HG03442 (cell line): ENCODE measurements at regions not wholly inside any gene's neighbourhood (a gene's known extent, or its start where the extent isn't known, plus 50 kb on each side); places are given as distances from the start of the nearest gene placed in this dataset.

ENCODE experiments used
- ATAC-seq: cut with Tn5 transposase; IDR thresholded peaks from one replicate; pipeline ENCODE4 v1.9.1; 2021; ENCODE audit warnings: mild to moderate bottlenecking, moderate library complexity; ENCODE audit not compliant: unreplicated experiment

DNA sequence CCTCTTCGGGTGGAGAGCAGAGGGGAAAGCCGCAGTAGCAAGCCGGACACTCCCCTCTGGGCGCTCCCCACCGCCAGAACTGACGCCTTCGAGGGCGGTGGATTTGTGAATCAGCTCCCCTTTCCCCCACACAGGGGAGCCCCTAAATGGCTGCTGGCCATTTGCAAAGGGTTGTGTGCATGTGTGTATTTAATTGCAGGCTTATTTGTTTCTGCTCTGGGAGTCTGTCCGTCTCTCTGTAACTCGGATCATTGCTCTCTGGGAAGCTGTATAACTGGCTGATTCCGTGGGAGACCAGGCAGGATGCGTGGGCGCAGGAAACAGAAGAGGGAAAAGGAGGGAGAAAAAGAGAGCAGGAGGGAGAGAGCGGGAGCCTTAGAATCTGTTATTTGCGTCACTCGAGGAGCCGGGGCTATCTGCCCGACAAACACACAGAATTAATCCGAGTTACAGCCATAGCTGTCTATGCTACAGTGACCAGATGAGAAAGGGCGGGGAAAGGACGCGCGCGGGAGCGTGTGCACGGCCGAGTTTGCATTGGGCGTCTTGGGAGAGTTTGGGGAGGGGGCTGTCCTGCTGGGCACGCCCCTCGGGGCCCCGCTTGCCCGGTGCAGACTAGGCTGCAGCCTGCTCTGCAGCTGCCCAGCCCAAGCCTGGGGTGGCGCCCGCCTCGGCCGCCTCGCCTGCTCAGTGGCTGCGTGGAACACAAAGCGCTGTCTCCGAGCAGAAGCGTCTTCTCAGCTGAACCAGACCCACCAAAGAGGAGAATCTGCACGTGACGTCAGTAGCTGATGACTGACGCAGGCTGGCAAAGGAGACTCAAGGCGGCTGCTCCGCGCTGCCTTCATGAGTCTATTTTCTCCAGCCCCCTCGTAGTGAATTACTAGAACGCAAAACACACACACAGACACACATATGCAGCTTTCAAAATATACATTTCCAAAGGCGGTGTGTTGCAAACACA lies 105.3 kb upstream of the HSD17B12 start:
- no peak for ATAC-seq

DNA sequence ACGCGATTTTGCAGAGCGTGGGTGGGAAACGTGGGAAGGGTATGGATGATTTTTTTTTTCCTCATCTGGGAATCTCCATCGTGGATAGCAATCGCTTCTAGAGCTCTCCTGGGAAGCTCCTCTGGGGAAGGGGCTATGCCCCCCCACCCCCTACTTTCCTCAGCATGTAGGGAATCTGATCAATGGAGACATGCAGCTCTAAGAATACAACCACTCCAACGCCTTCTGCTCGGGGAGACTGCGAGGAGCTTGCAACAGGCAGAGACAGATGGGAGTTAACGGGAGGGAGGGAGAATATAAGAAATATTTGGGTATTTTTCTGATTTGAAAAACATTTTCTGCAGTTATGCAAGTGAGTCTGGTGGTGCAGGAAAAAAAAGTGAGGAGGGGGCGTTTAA lies 104.6 kb upstream of the HSD17B12 start:
- ATAC-seq, result no peak

DNA sequence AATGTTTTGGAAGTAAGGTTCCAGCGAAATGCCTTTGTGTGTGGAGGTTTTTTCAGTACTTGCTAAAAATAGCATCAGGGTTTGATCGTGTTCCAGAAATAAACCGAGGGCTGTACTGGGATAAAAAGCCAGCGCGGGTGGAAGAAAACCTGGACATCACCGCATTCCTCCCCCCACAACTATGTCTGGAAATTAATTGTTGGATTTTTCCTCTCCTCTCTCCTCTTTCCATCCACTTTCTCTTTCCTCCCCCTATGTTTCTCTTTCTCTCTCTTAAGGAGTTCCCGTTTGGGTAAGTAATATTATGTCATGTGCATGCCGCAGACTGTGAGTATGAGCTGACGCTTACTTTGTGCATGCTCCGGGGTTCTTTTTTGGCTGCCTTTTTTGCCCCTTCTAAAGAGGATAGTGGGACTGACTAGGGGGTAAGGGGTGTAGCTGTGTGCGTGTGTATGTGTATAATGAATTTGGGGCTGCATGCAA lies 104.2 kb upstream of the HSD17B12 start:
- no peak for ATAC-seq

GRCh38 chr11:43576803-43577521 lies 103.6 kb upstream of the HSD17B12 start:
- no peak for ATAC-seq

GRCh38 chr11:43577566-43578264 lies 102.8 kb upstream of the HSD17B12 start:
- no peak for ATAC-seq

DNA sequence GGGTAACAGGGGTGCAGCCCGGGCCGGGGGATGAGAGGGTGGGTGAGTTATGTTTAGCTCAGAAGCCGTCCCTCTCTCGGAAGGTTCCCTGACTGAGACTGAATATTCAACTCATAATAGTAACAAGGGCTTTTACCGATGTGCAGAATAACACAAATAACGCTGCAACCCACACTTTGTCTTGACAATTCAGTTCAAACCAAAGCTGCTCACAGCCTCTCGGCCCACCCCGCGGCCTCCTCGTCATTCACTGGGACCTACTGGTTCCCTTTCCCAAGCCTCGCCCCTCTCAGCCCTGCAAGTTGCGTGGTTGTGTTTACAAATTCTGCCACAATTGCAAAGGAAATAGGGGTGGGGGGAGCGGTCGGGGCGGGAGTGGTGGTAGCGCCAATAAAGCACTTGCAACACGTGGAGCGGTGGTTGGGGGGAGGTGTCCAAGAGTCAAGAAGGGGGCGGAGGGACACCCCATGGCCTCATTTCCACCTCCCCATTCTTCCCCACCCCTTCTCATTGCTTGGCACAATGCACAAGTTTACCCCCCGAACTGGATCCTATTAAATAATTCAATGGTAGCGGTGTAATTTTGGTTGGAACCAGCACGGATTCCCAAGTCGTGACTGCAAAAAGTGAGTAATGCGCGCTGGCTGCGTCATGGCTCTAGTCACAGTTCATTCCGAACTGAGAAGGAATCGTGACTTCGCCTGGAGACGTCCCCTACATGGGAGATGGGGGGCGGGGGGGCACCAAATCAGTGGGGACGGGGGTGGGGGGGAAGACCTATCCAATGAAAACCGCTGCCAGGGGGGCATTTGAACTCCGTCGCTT lies 102.0 kb upstream of the HSD17B12 start:
- ATAC-seq, result no peak

DNA sequence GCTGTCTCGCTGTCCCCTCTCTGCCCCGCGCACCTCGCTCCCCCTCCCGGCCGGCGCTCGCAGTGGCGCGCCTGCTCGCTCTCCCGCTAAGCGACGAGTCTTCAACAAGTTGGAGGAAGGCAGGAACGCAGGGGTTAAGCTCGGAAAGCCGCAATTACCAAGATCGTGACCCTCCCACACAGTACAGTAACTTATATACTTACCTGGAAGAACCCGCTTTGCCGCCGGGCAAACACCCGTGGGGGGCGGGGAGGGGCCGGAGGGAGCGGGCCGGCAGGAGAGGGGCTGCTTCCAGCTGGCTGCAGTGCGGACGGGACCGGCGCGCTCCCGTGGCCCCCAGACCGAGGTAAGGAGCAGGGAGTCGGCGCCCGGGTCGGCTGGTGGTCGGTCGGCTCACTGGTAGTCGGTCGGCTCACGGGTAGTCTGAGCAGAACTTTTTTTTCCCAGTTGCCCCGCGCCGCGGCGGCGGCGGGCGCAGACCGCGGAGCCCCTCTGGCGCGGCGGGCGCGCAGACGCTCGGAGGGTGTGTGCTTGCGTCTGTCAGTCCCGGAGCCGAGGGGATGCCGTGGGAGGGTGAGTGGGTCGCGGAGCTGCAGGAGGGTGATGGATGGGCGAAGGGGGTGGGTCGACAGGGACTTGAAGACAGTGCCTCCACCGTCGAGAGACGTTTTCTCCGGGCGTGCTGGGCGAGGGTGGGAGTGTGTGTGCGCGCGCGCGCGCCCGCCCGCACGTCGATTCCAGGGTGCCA lies 101.2 kb upstream of the HSD17B12 start:
- ATAC-seq, result no peak

- no peak for ATAC-seq
Observed at GRCh38 chr11:43579919-43580276, 100.6 kb upstream of the HSD17B12 start.

DNA sequence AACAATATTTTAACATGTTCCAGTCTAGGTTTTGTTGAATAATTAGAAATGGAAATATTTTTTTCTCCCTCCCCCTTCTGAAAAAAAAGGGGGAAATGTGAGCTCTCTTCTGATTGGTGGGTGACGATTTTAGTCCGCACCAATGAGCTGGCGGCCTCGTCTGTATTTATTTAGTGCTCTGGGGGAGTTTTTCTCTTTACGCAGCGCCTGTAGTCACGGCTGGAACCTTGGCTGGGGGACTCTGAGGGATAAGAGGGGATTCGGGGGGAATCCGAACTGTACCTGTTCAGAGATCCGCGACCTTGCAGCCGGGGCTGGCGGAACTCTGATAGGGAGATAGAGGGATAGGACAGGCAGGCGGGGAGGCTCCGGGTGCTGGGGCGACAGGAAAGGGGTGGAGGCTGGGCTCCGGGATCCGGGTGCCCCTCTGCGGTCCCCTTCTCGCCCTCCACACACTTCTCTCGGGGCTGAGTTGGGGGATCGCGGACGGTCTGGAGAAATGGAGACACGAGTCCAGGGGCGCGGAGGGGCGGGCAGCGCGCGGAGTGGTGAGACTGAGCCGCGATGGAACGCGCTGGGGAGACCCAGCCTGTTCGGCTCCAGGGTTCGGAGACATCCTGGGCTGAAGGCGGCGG lies 99.7 kb upstream of the HSD17B12 start:
- ATAC-seq, result no peak

GRCh38 chr11:43581370-43582023 lies 99.0 kb upstream of the HSD17B12 start:
- no peak for ATAC-seq

DNA sequence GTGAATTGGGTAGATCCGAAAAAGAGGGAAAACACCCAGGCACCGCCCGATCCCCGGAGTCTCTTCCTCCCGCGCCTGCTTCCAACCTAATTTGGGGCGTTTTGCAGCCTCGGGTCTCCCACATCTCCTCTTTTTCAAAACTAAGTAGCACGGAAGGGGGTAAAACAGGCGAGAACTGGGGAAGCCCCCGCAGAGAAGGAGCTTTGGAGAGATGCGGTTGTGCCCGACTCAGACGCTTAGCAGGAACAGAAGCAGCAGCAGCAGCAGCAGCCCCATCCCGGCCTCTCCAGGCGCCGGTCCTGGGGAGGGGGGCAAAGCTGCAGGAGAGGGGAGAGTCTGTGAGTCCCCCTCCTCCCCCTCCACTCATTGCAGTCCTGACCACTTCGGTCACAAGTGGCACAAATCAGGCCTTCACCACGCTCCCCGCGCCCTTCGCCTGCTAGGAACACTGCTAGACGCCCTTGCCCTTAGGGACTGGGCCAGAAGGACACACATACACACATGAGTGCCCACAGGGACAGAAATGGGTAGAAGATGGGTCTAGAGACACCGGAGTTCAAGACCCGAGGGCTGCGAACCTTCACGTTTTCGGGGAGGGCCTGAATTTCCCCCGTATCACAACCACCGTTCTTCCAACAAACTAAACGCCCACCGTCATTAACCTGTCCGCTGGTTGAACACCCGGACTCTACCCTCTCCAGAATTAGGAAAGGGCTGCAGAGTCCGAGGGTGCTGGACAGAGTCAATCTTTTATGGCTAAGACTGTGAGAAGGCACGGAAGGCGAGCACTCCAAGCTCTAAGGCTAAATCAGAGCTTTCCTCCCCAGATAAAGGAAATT lies 98.3 kb upstream of the HSD17B12 start:
- no peak for ATAC-seq

DNA sequence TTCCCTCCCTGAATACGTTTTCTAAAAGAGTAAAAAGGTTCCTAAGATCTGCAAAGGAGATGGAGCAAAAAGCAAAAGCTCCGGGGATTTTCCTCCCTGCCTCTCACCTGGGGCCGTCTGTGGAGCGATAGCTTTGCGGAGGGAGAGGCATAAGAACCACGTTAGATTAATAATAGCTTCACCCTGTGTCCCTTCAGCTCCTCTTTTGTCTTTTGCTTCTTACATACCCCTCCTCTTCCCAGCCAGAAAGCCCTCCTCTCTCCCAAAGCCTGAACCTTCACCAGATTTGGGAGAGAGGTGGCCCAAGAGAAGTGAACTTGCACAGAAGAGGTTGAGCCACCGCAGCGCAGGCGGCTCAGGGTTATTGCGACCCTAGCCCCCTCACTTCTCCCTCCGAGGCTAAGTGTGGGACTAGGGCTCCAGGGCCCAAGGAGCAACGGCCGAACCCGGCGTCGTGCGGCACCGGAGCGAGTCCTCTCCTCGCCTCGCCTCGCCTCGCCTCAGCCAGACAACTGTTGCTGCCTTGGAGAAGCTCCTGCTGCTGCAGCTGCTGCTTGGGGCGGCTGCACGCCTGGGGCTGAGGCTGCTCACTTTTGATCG lies 97.6 kb upstream of the HSD17B12 start:
- ATAC-seq, result no peak

DNA sequence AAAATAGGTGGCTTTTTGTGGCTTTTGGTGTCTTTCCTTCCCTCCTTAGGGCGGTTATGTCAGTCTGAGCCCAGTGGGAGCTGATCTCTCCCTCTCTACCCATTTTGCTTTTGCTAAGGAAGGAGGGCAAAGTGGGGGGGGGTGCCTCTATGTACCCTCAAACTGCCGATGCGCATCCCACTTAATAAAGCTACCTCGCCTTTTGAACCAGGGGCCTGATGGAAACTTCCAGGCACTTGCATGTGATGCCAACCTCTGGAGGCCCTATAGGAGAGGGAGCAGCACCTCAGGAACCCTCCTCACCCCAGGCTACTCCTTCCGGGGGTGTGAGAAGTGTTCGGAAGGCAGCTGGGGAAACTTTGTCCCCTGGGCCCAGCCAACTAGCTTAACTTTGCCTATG lies 97.0 kb upstream of the HSD17B12 start:
- ATAC-seq, result no peak

DNA sequence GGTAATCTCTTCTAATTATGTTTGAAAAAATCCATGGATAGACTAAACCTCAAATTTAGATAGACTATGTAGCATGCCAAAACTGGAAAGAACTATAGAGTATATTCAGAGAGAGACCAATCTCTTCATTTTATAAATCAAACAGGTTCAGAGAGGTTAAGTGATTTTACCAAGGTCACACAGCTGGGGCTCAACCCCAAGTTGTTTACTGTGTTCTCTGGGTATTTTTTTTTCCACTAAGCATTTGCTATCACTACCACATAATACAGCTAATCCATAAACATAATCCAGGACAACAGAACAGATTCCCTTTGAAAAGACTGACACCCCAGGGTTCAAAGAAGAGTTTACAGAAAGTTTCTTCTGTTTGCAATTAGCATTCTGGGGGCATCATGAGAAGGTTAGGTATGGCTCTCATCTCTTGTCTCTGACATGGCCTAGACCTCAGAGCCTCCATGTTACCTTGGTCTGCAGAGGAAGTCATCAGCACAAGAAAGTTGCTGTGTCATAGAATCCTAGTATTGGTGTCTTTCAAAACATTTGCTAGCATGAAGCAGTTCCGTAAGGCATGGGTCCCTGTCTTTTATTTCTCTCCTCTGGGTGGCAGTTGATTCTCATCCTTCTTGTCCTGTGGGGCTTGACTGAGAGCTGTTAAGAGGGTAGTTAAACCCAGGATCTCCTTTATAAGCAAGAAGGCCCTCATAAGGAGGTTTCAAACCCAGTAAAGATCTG lies 94.5 kb upstream of the HSD17B12 start:
- no peak for ATAC-seq

DNA sequence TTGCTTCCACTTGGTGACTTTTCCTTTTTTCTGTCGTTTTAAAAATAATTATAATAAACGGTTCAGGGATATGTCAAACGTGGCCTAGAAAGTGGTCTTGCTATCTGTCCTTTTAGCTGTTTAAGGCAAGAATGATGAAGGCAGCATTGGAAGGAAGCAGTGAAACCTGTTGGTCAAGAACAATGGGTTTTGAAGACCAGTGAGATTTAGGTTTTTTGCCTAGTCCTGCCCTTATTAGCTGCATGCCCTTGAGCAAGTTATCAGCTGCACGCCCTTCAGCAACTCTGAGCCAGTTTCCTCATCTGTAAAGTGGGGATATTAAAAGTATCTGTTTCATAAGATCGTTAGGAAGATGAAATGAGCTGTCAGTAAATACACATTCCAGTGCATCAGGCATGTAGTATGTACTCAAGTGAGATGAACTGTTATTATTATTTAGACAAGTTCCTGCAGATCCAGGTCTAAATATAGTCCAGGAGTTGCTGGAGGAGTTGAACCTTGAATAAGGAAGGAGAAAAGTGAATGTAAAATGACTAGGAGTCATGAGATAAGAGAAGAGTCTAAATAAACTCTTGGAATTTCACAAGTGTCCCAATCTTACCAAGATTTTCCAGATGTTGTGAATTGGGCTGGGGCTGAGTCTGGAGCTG lies 90.8 kb upstream of the HSD17B12 start:
- no peak for ATAC-seq

GRCh38 chr11:43601511-43601910 lies 79.0 kb upstream of the HSD17B12 start:
- no peak for ATAC-seq
